SH-SY5Y (cell line): ENCODE measurements at regions not wholly inside any gene's neighbourhood (a gene's known extent, or its start where the extent isn't known, plus 50 kb on each side); places are given as distances from the start of the nearest gene placed in this dataset.

Experiments used
- GATA2 ChIP-seq: IDR thresholded peaks from 2 replicates; pipeline ENCODE4 v1.6.1; 2011; ENCODE audit warnings: mild to moderate bottlenecking, low read depth, low read length
- GATA3 ChIP-seq: IDR thresholded peaks from 2 replicates; pipeline ENCODE4 v1.6.1; 2011; ENCODE audit warnings: low read depth, mild to moderate bottlenecking, low read length, moderate library complexity

GRCh38 chr4:112859456-112860184, 189.8 kb upstream of the ANK2 start:
- peak; percentile 53 for TF ChIP-seq GATA2
- TF ChIP-seq GATA3: no peak
